ENCODE measurements at regions not wholly inside any gene's neighbourhood (a gene's known extent, or its start where the extent isn't known, plus 50 kb on each side); places are given as distances from the start of the nearest gene placed in this dataset.

- no peak for DNase-seq (ENCODE audit: low read depth)
- no peak overlapping the region for H3K4me3 ChIP-seq (ENCODE audit: low read depth, low read length)
- TF ChIP-seq, protein P1, sequence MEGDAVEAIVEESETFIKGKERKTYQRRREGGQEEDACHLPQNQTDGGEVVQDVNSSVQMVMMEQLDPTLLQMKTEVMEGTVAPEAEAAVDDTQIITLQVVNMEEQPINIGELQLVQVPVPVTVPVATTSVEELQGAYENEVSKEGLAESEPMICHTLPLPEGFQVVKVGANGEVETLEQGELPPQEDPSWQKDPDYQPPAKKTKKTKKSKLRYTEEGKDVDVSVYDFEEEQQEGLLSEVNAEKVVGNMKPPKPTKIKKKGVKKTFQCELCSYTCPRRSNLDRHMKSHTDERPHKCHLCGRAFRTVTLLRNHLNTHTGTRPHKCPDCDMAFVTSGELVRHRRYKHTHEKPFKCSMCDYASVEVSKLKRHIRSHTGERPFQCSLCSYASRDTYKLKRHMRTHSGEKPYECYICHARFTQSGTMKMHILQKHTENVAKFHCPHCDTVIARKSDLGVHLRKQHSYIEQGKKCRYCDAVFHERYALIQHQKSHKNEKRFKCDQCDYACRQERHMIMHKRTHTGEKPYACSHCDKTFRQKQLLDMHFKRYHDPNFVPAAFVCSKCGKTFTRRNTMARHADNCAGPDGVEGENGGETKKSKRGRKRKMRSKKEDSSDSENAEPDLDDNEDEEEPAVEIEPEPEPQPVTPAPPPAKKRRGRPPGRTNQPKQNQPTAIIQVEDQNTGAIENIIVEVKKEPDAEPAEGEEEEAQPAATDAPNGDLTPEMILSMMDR (IDR thresholded peaks at IDR 0.05; ENCODE audit: control insufficient read depth, extremely low read depth, insufficient read depth): no peak
Observed at GRCh38 chr14:98189944-98190343, 1082.1 kb downstream of the BCL11B start.

GRCh38 chr14:98192946-98193345 is 1079.1 kb downstream of the BCL11B start:
- TF ChIP-seq, protein P1 (IDR thresholded peaks at IDR 0.05; ENCODE audit: control insufficient read depth, extremely low read depth, insufficient read depth): no peak
- no peak overlapping the region for H3K4me3 ChIP-seq (ENCODE audit: low read depth, low read length)
- no peak for DNase-seq (ENCODE audit: low read depth)

DNA sequence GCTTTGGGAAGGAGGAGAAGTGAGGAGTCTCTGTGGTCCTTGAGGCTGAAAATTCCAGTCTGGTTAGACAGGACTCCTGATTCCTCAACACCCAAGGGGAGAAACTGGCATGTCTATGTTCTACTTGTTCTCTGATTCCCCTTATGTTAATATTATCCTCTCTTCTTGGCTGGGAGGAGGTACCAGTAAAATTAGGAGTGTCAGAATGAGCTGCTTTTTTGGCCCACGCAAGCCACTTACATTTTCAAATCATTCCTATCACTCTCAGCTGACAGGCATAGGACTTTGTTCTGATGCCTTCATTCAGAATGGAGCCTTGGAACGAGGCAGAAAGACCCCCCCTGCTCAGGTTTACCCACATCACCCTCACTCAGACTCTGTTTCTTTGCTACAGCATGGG is 1077.2 kb downstream of the BCL11B start:
- no peak for DNase-seq (ENCODE audit: low read depth)
- TF ChIP-seq, protein P1 (IDR thresholded peaks at IDR 0.05; ENCODE audit: control insufficient read depth, extremely low read depth, insufficient read depth): no peak
- no peak overlapping the region for H3K4me3 ChIP-seq (ENCODE audit: low read depth, low read length)

- no peak for DNase-seq (ENCODE audit: low read depth)
- no peak overlapping the region for H3K4me3 ChIP-seq (ENCODE audit: low read depth, low read length)
- TF ChIP-seq, protein P1 (IDR thresholded peaks at IDR 0.05; ENCODE audit: control insufficient read depth, extremely low read depth, insufficient read depth): no peak
Observed at GRCh38 chr14:98195256-98195655, 1076.7 kb downstream of the BCL11B start.

DNA sequence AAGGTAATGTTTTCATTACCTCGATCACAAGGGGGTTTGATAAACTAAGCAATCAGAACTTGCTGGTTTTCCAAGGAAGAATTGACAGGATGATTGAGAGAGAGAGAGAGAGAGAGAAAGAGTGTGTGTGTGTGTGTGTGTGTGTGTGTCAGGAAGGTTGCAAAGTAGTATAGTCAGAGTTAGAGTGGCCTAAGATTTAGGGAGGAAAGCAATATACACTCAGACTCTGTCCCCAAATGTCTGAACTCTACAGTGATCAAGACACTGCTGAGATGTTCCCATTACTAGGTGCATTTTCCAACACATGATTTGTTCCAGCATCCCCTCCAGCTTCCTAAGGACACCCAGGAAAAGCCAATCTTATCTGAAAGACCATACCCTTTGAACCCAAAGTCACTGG is 1074.1 kb downstream of the BCL11B start:
- TF ChIP-seq, protein P1 (IDR thresholded peaks at IDR 0.05; ENCODE audit: control insufficient read depth, extremely low read depth, insufficient read depth): no peak
- no peak overlapping the region for H3K4me3 ChIP-seq (ENCODE audit: low read depth, low read length)
- DNase-seq (ENCODE audit: low read depth): no peak

DNA sequence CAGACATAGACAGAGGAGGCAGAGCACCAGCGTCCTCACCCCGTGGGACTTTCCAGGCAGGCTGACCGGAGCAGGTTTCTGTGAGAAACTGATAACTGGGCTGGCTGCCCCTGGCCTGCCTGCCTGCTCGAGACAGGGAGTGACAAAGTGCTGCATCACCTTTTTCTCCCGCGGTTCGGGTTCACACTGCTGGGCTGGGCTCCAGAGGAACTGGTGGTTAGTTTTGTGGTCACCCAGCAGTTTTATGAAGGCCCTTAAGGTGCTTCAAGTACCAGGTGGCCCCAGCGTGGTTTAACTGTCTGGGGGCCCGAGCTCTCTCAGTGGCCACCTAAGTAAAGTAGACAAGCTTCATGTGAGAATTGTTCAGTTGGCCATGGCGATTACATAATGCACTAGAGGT is 1073.6 kb downstream of the BCL11B start:
- no peak for DNase-seq (ENCODE audit: low read depth)
- no peak overlapping the region for H3K4me3 ChIP-seq (ENCODE audit: low read depth, low read length)
- TF ChIP-seq, protein P1 (IDR thresholded peaks at IDR 0.05; ENCODE audit: control insufficient read depth, extremely low read depth, insufficient read depth): no peak

- no peak overlapping the region for H3K4me3 ChIP-seq (ENCODE audit: low read depth, low read length)
- DNase-seq (ENCODE audit: low read depth): no peak
- TF ChIP-seq, protein P1 (IDR thresholded peaks at IDR 0.05; ENCODE audit: control insufficient read depth, extremely low read depth, insufficient read depth): no peak
Observed at GRCh38 chr14:98200601-98201000, 1071.4 kb downstream of the BCL11B start.

Measured in LNCaP clone FGC (cell line).